BJ (cell line): ENCODE measurements at regions not wholly inside any gene's neighbourhood (a gene's known extent, or its start where the extent isn't known, plus 50 kb on each side); places are given as distances from the start of the nearest gene placed in this dataset.
A peak's percentile ranks its signal among the peaks of the same experiment; 100 is the strongest.

ENCODE experiments used
- CTCF ChIA-PET: fragments of 350-600 bp; formaldehyde crosslinking; extraction: SDS; loops from one replicate; lab custom pipeline; 2021; ENCODE audit warnings: antibody characterized with exemption, inconsistent platforms; lab: Yijun Ruan, JAX
- POLR2A ChIA-PET: fragments of 300-600 bp; sonication (Branson Sonifier 250); formaldehyde crosslinking; extraction: SDS; loops from one replicate; lab custom pipeline; 2021; ENCODE audit warnings: antibody characterized with exemption; lab: Charles Lee
- DNase-seq: peaks from one replicate; pipeline ENCODE4 v3.0.0-alpha.2; 2011; ENCODE audit warnings: low read depth
- H3K27me3 ChIP-seq: 2 replicates; pipeline ENCODE4 v1.6.0; 2011; ENCODE audit warnings: low read length; ENCODE audit not compliant: control insufficient read depth, insufficient read depth
- H3K36me3 ChIP-seq: 2 replicates; pipeline ENCODE4 v1.5.1; 2011; ENCODE audit warnings: low read length; ENCODE audit not compliant: control insufficient read depth, insufficient read depth
- H3K4me3 ChIP-seq: 2 replicates; pipeline ENCODE4 v1.5.1; 2011; ENCODE audit warnings: low read depth, mild to moderate bottlenecking, control low read depth, low read length
- TF ChIP-seq, protein P1 (sequence below): IDR thresholded peaks from 2 replicates; pipeline ENCODE4 v1.5.1; 2011; ENCODE audit warnings: low read depth, mild to moderate bottlenecking, control low read depth, inconsistent platforms, low read length, moderate library complexity; ENCODE audit not compliant: insufficient read depth

GRCh38 chr2:234823877-234824376 is 127.9 kb upstream of the SH3BP4 start:
- CTCF ChIA-PET = interaction anchor here (0.6 to 1.2 kb wide), 3 partner anchors 120 to 224 kb away, joined by 3 to 5 read pairs (median 3); no protein-coding TSS in a partner anchor
- peak; percentile 100 for DNase-seq
- Histone ChIP-seq H3K36me3 (no peaks in the 10 kb centered on the region), H3K4me3 (no peak overlapping the region), H3K27me3 (no peaks in the 10 kb centered on the region)
- POLR2A ChIA-PET = no interaction called here
- TF ChIP-seq, protein P1, sequence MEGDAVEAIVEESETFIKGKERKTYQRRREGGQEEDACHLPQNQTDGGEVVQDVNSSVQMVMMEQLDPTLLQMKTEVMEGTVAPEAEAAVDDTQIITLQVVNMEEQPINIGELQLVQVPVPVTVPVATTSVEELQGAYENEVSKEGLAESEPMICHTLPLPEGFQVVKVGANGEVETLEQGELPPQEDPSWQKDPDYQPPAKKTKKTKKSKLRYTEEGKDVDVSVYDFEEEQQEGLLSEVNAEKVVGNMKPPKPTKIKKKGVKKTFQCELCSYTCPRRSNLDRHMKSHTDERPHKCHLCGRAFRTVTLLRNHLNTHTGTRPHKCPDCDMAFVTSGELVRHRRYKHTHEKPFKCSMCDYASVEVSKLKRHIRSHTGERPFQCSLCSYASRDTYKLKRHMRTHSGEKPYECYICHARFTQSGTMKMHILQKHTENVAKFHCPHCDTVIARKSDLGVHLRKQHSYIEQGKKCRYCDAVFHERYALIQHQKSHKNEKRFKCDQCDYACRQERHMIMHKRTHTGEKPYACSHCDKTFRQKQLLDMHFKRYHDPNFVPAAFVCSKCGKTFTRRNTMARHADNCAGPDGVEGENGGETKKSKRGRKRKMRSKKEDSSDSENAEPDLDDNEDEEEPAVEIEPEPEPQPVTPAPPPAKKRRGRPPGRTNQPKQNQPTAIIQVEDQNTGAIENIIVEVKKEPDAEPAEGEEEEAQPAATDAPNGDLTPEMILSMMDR = no peak

DNA sequence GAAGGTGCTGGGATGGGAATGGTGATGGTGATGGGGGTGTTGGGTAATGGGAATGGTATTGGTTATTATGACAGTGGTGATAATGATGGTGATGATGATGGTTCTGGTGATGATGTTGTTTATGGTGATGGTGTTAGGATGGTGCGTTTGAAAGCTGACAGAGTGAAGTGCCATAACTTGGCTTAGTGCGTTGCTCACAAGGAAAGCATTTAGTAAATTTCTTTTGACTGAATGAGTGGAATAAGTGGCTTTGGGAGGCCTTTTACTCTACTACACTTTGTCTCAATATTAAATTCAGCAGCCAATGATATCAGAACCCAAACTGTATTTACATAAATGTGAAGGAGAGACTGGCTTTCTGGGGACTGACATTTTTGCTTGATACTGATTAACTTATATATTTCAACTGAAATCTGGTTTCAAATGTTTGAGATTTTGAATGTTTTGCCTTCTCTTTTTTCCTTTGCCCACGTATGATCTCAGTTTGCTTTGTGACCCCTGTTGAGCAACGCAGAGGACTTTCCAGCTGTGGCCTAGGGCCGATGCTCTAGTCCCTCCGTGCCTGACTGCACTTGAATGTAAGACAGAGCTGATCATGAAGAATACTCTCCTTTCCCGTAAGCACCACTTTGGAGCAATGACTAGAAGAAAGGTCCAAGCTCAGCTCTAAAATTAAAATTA is 128.5 kb upstream of the SH3BP4 start:
- Histone ChIP-seq H3K27me3 (no peaks in the 10 kb centered on the region), H3K36me3 (no peaks in the 10 kb centered on the region), H3K4me3 (no peak overlapping the region)
- TF ChIP-seq, protein P1 = no peak
- CTCF ChIA-PET = interaction anchor here (0.6 to 1.2 kb wide), 3 partner anchors 119 to 224 kb away, joined by 3 to 5 read pairs (median 3); no protein-coding TSS in a partner anchor
- DNase-seq = no peak
- POLR2A ChIA-PET = no interaction called here

DNA sequence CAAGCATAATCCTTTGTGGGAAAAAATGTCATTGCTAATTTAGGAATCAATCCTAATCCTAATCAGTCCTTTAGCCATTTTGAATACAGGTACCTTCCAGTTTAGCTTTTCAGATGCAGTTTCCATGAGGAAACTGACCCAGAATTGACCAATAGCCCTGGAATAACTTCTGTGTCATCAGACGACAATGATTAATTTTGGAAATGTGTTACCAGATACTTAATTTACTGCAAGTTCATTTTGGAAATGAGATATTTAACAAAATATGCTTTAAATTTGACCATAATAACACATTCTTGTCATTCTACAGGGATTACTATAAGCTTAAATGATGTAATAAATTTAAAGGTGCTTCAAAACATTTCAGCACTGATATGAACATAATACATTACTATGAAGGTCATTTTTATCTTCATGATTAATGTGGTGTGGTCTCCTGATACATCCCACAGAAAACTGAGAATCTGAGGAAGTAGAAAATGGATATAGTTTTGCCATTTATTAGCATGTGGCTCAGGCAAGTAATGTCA is 129.8 kb upstream of the SH3BP4 start:
- DNase-seq = no peak
- H3K27me3 ChIP-seq = no peaks in the 10 kb centered on the region
- TF ChIP-seq, protein P1 = no peak
- ChIA-PET POLR2A (no interaction called here), CTCF (interaction anchor here (1.3 kb wide), 1 partner anchor 128 kb away, joined by 5 read pairs; no protein-coding TSS in a partner anchor)
- H3K36me3 ChIP-seq = no peaks in the 10 kb centered on the region
- H3K4me3 ChIP-seq = no peak overlapping the region

DNA sequence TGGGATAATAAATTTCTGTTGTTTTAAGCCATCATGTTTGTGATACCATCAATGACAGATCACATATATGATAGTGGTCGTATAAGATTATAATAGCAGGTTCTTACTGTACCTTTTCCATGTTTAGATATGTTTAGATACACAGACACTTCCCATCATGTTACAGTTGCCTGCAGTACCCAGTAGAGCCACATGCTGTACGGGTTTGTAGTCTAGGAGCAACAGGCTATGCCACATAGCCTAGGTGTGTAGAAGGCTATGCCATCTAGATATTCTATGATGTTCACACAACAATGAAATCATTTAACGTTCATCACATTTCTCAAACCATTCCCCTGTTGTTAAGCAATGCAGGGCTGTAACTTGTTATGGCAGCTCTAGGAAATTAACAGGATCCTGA is 132.9 kb upstream of the SH3BP4 start:
- TF ChIP-seq, protein P1 = no peak
- no peaks in the 10 kb centered on the region for H3K27me3 ChIP-seq
- CTCF ChIA-PET = interaction anchor here (1.1 to 1.5 kb wide), 2 partner anchors 14 to 18 kb away, joined by 3 to 4 read pairs; no protein-coding TSS in a partner anchor

GRCh38 chr2:234816491-234816890 is 135.3 kb upstream of the SH3BP4 start:
- no peaks in the 10 kb centered on the region for H3K36me3 ChIP-seq
- no peak overlapping the region for H3K4me3 ChIP-seq
- no peak for DNase-seq
- no peaks in the 10 kb centered on the region for H3K27me3 ChIP-seq
- TF ChIP-seq, protein P1 = no peak
- ChIA-PET CTCF (no interaction called here), POLR2A (interaction anchor here (0.5 kb wide), 1 partner anchor 31 kb away, joined by 6 read pairs; no protein-coding TSS in a partner anchor)

More for the DNA sequence above, 132.9 kb upstream of the SH3BP4 start:
- no peak overlapping the region for H3K4me3 ChIP-seq
- POLR2A ChIA-PET = no interaction called here
- no peaks in the 10 kb centered on the region for H3K36me3 ChIP-seq
- DNase-seq = no peak
